ENCODE measurements at regions not wholly inside any gene's neighbourhood (a gene's known extent, or its start where the extent isn't known, plus 50 kb on each side); places are given as distances from the start of the nearest gene placed in this dataset.
A peak's percentile ranks its signal among the peaks of the same experiment; 100 is the strongest.

GRCh38 chr5:4019009-4019769 is 423.6 kb downstream of the IRX1 start:
- no peaks in the 10 kb centered on the region for H3K27me3 ChIP-seq (ENCODE audit: insufficient read depth, low read length)
- H3K27ac Mint-ChIP-seq: 0 out of 7 replicates have a peak overlapping the region, but pooled peaks of 1 of the 3 experiments have one; percentile 41
- no peaks in the 10 kb centered on the region for H3K9me3 Mint-ChIP-seq
- no peak overlapping the region for H4K8ac ChIP-seq (replicated peaks; ENCODE audit: insufficient read length, low read depth, low read length)
- H3K14ac ChIP-seq (ENCODE audit: insufficient read depth, low read length): no peak overlapping the region
- no peak overlapping the region for H3K4me2 ChIP-seq (ENCODE audit: insufficient read depth, insufficient read length, low read length)
- H3K27ac ChIP-seq (ENCODE audit: insufficient read length, low read depth, low read length): no peak overlapping the region
- H3K9ac ChIP-seq (ENCODE audit: extremely low read depth, insufficient read length, low read length): no peak overlapping the region
- no peaks in the 10 kb centered on the region; the same call in 1 of the 2 replicates for H3K27me3 Mint-ChIP-seq (ENCODE audit: low read depth)
- H2BK12ac ChIP-seq (ENCODE audit: insufficient read length, low read depth, low read length): no peak overlapping the region
- no peaks in the 10 kb centered on the region for H4K20me1 ChIP-seq (ENCODE audit: control insufficient read depth, insufficient read depth, insufficient read length)
- H2AFZ ChIP-seq (ENCODE audit: low read length): no peak overlapping the region
- no peaks in the 10 kb centered on the region for H3K79me1 ChIP-seq (ENCODE audit: insufficient read depth, low read depth, low read length, poor library complexity, severe bottlenecking)
- H3K23ac ChIP-seq (ENCODE audit: insufficient read length, low read depth, low read length): no peak overlapping the region
- H3K4me1 Mint-ChIP-seq: peaks cover 10 to 19% of the 10 kb centered on the region in 2 experiments
- no peak overlapping the region for H3T11ph ChIP-seq (ENCODE audit: low read length)
- peak overlapping the region; percentile 17 for H3K18ac ChIP-seq (ENCODE audit: insufficient read length, low read depth, low read length)
- no peak overlapping the region for H3K56ac ChIP-seq (ENCODE audit: insufficient read length, low read depth, low read length)
- no peak overlapping the region for H4K5ac ChIP-seq (ENCODE audit: insufficient read length, low read depth, low read length)
- no CpG with 5 or more reads among the region's 9 CpGs for WGBS (ENCODE audit: extremely low coverage, insufficient read length, low lambda C conversion rate)
- no peaks in the 10 kb centered on the region for H3K36me3 Mint-ChIP-seq (ENCODE audit: insufficient read depth in 1 of 3, low read depth in 3 of 3)
- H2BK5ac ChIP-seq (ENCODE audit: insufficient read length, low read length): no peak overlapping the region
- H2BK20ac ChIP-seq (ENCODE audit: low read depth, low read length, poor library complexity, severe bottlenecking): no peak overlapping the region
- H3K79me2 ChIP-seq (ENCODE audit: insufficient read depth, low read length): no peaks in the 10 kb centered on the region; the same call in 1 of the 2 replicates
- peaks cover 4% of the 10 kb centered on the region; the same call in 1 of the 2 replicates for H3K4me1 ChIP-seq (ENCODE audit: insufficient read depth, low read length)
- H2BK120ac ChIP-seq (ENCODE audit: low read depth, low read length, poor library complexity, severe bottlenecking): no peak overlapping the region
- no peaks in the 10 kb centered on the region for H3K23me2 ChIP-seq (ENCODE audit: insufficient read length, low read depth, low read length, poor library complexity, severe bottlenecking)
- H2AK5ac ChIP-seq (ENCODE audit: insufficient read length, low read length): no peak overlapping the region
- no peak overlapping the region for H3K4me3 Mint-ChIP-seq
- H3K9me3 ChIP-seq (ENCODE audit: control insufficient read depth, low read depth, low read length): no peaks in the 10 kb centered on the region
- H3K4ac ChIP-seq (ENCODE audit: low read depth, low read length): no peak overlapping the region
- no peak for TF ChIP-seq CTCF (conservative IDR thresholded peaks at IDR 0.05)
- no peak overlapping the region for H2BK15ac ChIP-seq (ENCODE audit: low read depth, low read length)
- no peak for DNase-seq
- no peak overlapping the region for H4K91ac ChIP-seq (ENCODE audit: insufficient read length, low read depth, low read length)

All from H9 (cell line).